ENCODE measurements at regions not wholly inside any gene's neighbourhood (a gene's known extent, or its start where the extent isn't known, plus 50 kb on each side); places are given as distances from the start of the nearest gene placed in this dataset.
"Not testable (repeated sequence)": the region's sequence is repeated elsewhere in the genome, so short reads cannot be mapped to it uniquely, and the experiment has no call there.

DNA sequence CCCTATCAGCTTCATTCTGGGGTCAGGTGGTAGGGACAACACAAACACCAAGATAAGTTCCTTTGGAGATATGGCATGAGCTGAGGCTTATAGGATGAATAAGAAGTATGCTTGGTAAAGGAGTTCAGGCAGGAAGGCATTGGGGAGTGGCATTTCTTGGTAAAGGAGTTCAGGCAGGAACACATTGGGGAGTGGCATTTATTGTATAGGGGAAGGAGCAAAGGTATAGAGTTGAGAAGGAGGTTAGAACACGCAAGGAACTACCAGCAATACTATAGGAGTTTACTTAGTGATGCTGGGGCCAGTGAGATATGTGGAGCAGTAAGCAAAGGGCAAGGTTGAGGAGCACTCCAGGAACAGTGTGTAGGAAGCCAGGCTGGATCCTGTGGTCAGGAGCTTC, 625.9 kb downstream of the TTLL7 start:
- not testable (repeated sequence) for H3K4me3 Mint-ChIP-seq; H3K9me3 Mint-ChIP-seq; H3K4me1 Mint-ChIP-seq; DNase-seq (ENCODE audit: low spot score in 2 of 2, unreplicated experiment in 2 of 2); H3K27ac Mint-ChIP-seq; H3K36me3 Mint-ChIP-seq; H3K27me3 Mint-ChIP-seq (ENCODE audit: low read depth)

GRCh38 chr1:83369853-83370252, 629.1 kb downstream of the TTLL7 start:
- not testable (repeated sequence) for H3K4me1 Mint-ChIP-seq; H3K4me3 Mint-ChIP-seq; H3K27me3 Mint-ChIP-seq (ENCODE audit: low read depth); H3K27ac Mint-ChIP-seq; H3K9me3 Mint-ChIP-seq; H3K36me3 Mint-ChIP-seq; DNase-seq (ENCODE audit: low spot score in 2 of 2, unreplicated experiment in 2 of 2)

DNA sequence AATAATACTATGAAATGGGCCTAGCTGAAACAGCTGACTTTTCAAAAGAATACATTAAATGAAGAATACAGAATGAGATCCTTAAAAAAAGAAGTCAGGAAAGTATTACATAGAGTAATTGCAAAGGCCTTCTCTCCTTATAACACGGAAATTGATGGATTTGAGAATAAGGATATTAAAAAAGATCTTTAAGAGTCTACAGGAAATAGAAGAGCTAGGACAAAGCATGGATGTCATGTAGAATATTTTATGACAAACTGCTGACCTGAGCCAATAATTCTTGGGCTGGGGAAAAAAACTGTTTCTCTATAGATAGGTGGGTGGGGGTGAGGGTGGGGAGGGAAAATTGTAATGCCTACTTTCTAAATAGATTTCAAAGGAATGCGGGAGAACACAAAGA, 633.6 kb downstream of the TTLL7 start:
- H3K4me1 Mint-ChIP-seq; H3K4me3 Mint-ChIP-seq; H3K9me3 Mint-ChIP-seq; DNase-seq (ENCODE audit: low spot score in 2 of 2, unreplicated experiment in 2 of 2); H3K27me3 Mint-ChIP-seq (ENCODE audit: low read depth); H3K36me3 Mint-ChIP-seq; H3K27ac Mint-ChIP-seq: not testable (repeated sequence)

GRCh38 chr1:83345375-83345774, 653.6 kb downstream of the TTLL7 start:
- not testable (repeated sequence) for H3K27ac Mint-ChIP-seq; H3K4me1 Mint-ChIP-seq; DNase-seq (ENCODE audit: low spot score in 2 of 2, unreplicated experiment in 2 of 2); H3K4me3 Mint-ChIP-seq; H3K27me3 Mint-ChIP-seq (ENCODE audit: low read depth); H3K36me3 Mint-ChIP-seq; H3K9me3 Mint-ChIP-seq

- not testable (repeated sequence) for H3K4me1 Mint-ChIP-seq; H3K4me3 Mint-ChIP-seq; H3K27ac Mint-ChIP-seq; DNase-seq (ENCODE audit: low spot score in 2 of 2, unreplicated experiment in 2 of 2); H3K9me3 Mint-ChIP-seq; H3K36me3 Mint-ChIP-seq; H3K27me3 Mint-ChIP-seq (ENCODE audit: low read depth)
These were observed 655.2 kb downstream of the TTLL7 start for GRCh38 chr1:83343767-83344166.

GRCh38 chr1:83342995-83343394, 655.9 kb downstream of the TTLL7 start:
- not testable (repeated sequence) for H3K9me3 Mint-ChIP-seq; H3K27ac Mint-ChIP-seq; H3K4me1 Mint-ChIP-seq; DNase-seq (ENCODE audit: low spot score in 2 of 2, unreplicated experiment in 2 of 2); H3K27me3 Mint-ChIP-seq (ENCODE audit: low read depth); H3K36me3 Mint-ChIP-seq; H3K4me3 Mint-ChIP-seq

GRCh38 chr1:83332308-83332707, 666.6 kb downstream of the TTLL7 start:
- H3K4me1 Mint-ChIP-seq; H3K27ac Mint-ChIP-seq; H3K36me3 Mint-ChIP-seq; H3K27me3 Mint-ChIP-seq (ENCODE audit: low read depth); DNase-seq (ENCODE audit: low spot score in 2 of 2, unreplicated experiment in 2 of 2); H3K9me3 Mint-ChIP-seq; H3K4me3 Mint-ChIP-seq: not testable (repeated sequence)

DNA sequence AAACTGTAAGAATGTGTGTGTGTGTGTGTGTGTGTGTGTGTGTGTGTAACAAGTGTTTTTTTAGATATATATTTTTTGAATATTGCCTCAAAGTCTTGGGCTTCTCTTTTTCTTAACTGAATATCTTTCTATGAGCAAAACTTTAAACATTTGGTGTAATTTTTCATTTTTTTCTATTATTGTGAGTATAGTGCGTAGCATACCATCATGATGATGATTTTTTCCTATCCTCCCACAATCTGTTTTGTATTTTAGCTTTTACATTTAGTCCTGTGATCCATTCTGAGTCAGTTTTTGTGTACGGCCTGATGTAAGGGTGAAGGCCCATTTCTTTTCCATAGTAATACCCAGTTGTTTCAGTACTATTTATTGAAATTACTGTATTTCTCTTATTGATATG, 680.6 kb downstream of the TTLL7 start:
- no peaks in the 10 kb centered on the region for H3K27me3 Mint-ChIP-seq (ENCODE audit: low read depth)
- no peak for DNase-seq (ENCODE audit: low spot score in 2 of 2, unreplicated experiment in 2 of 2)
- TF ChIP-seq CTCF (IDR thresholded peaks at IDR 0.05; ENCODE audit: unreplicated experiment) = no peak
- peaks cover 4% of the 10 kb centered on the region for H3K36me3 Mint-ChIP-seq
- H3K4me3 Mint-ChIP-seq = no peak overlapping the region
- H3K4me1 Mint-ChIP-seq = no peaks in the 10 kb centered on the region
- peaks cover 10% of the 10 kb centered on the region for H3K9me3 Mint-ChIP-seq
- H3K27ac Mint-ChIP-seq = no peak overlapping the region

DNA sequence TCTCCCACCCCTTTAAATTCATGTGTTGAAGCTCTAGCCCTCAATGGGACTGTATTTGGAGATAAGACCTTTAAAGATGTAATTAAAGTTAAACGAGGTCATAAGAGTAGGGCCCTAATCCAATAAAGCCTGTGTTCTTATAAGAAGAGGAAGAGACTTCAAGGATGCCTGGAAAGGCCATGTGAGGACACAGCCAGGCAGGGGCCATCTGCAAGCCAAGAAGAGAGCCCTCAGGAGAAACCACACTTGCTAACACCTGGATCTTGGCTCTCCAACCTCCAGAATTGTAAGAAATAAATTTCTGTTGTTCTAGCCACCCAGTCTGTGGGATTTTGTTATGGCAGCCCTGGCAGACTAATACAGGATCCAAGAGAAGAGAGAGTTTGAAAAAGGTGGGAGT, 683.5 kb downstream of the TTLL7 start:
- H3K4me1 Mint-ChIP-seq; H3K9me3 Mint-ChIP-seq; H3K4me3 Mint-ChIP-seq; H3K36me3 Mint-ChIP-seq; H3K27ac Mint-ChIP-seq; DNase-seq (ENCODE audit: low spot score in 2 of 2, unreplicated experiment in 2 of 2); H3K27me3 Mint-ChIP-seq (ENCODE audit: low read depth): not testable (repeated sequence)

DNA sequence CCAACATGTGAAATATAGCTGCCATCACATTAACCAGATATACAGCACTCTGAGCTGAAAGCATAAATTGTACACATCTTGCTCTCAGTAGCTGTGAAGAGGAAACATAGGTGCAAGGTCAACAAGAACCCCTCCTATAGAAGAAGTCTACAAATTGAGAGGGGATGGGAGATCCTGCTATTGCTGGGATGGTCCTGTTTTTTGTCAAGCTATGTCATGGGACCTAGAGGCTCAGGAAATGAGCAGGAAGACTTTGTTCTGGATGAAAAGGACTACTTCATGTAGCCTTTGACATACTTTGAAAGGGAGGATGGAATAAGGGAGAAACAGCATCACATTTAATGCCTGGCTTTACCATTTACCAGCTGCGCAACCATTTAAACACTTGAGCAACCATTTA, 688.8 kb downstream of the TTLL7 start:
- not testable (repeated sequence) for DNase-seq (ENCODE audit: low spot score in 2 of 2, unreplicated experiment in 2 of 2); H3K27ac Mint-ChIP-seq; H3K27me3 Mint-ChIP-seq (ENCODE audit: low read depth); H3K36me3 Mint-ChIP-seq; H3K4me3 Mint-ChIP-seq; H3K4me1 Mint-ChIP-seq
- H3K9me3 Mint-ChIP-seq = peaks cover 23% of the 10 kb centered on the region

DNA sequence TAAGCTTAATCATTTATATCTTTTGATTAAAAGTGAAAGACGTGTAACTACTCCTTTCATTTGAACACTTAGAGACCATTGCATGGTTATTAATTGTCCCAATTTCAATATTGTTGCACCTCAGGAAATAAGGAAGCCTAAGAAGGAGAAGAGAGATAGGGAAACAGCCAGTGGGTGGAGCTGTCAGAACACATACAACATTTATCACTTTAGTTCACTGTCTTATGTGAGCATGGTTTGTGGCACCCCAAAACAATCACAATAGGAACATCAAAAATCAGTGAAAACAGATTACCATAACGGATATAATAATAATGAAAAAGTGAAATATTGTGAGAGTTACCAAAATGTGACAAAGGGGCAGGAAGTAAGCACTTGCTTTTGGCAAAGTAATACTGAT, 689.9 kb downstream of the TTLL7 start:
- not testable (repeated sequence) for H3K4me3 Mint-ChIP-seq; H3K27me3 Mint-ChIP-seq (ENCODE audit: low read depth); H3K4me1 Mint-ChIP-seq; H3K36me3 Mint-ChIP-seq; DNase-seq (ENCODE audit: low spot score in 2 of 2, unreplicated experiment in 2 of 2); H3K27ac Mint-ChIP-seq
- peaks cover 20% of the 10 kb centered on the region for H3K9me3 Mint-ChIP-seq

DNA sequence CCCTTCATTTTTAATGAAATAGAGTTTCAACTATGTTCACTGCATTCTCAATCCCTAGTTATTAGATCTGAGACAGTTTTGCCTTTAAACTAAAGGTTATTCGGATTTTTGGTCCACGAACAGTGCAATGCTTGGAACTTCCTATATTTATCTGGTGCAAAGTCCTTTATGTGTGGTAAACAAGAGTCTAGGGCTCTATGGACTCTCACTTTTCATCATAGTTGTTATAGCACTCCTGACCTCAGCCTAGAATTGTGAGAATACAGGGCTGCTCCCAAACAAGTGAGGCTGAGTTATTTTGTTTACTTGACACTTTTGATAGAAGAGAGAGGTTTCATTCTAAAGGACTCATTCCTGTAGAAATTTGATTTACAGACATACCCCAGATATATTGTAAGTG, 692.1 kb downstream of the TTLL7 start:
- not testable (repeated sequence) for H3K4me3 Mint-ChIP-seq; H3K27ac Mint-ChIP-seq; H3K27me3 Mint-ChIP-seq (ENCODE audit: low read depth); DNase-seq (ENCODE audit: low spot score in 2 of 2, unreplicated experiment in 2 of 2); H3K4me1 Mint-ChIP-seq; H3K36me3 Mint-ChIP-seq
- H3K9me3 Mint-ChIP-seq = peaks cover 31% of the 10 kb centered on the region

- H3K9me3 Mint-ChIP-seq = peaks cover 35% of the 10 kb centered on the region
- not testable (repeated sequence) for H3K4me3 Mint-ChIP-seq; H3K36me3 Mint-ChIP-seq; DNase-seq (ENCODE audit: low spot score in 2 of 2, unreplicated experiment in 2 of 2); H3K27me3 Mint-ChIP-seq (ENCODE audit: low read depth); H3K27ac Mint-ChIP-seq; H3K4me1 Mint-ChIP-seq
These were observed 703.3 kb downstream of the TTLL7 start for GRCh38 chr1:83295594-83295993.

DNA sequence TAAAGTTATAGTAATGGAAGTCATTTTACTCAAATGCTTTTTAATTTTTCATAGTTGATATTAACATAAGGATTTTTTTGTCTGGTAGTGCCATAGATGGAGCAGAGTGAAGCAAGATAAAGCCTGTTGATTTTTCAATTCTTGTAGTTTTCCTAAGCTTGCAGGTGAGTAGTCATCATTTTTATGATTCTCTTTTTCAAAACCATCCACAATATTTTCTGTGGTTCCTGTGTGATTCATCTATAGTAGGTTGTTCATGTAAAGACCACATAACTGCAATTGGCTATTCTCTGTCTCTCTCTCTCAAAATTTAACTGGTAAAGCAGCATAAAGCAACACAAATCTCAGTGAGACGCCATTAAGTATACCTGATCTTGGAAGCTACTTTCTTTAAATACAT, 711.5 kb downstream of the TTLL7 start:
- not testable (repeated sequence) for H3K4me3 Mint-ChIP-seq; H3K9me3 Mint-ChIP-seq; H3K4me1 Mint-ChIP-seq; DNase-seq (ENCODE audit: low spot score in 2 of 2, unreplicated experiment in 2 of 2); H3K27ac Mint-ChIP-seq; H3K27me3 Mint-ChIP-seq (ENCODE audit: low read depth); H3K36me3 Mint-ChIP-seq
